ENCODE measurements at regions not wholly inside any gene's neighbourhood (a gene's known extent, or its start where the extent isn't known, plus 50 kb on each side); places are given as distances from the start of the nearest gene placed in this dataset.
"Not testable (repeated sequence)": the region's sequence is repeated elsewhere in the genome, so short reads cannot be mapped to it uniquely, and the experiment has no call there.

- H3K36me3 ChIP-seq (ENCODE audit: control insufficient read depth, insufficient read depth, low read length); DNase-seq (ENCODE audit: extremely low read depth in 1 of 4, low spot score in 3 of 4); H3K9me3 ChIP-seq (replicated peaks; ENCODE audit: control insufficient read depth, insufficient read depth, low read depth, low read length); POLR2A ChIA-PET; in situ Hi-C loops (cut with MboI); H3K9me1 ChIP-seq (ENCODE audit: control insufficient read depth, insufficient read depth, low read length); H3K4me2 ChIP-seq (ENCODE audit: insufficient read depth, low read length); CTCF ChIA-PET (ENCODE audit: low intra/inter-chr PET ratio); intact Hi-C loops (cut with micrococcal nuclease); H3K4me1 ChIP-seq (replicated peaks in 1 of 2; ENCODE audit: control insufficient read depth in 2 of 2, insufficient read depth in 2 of 2, low read length in 2 of 2); H3K9ac ChIP-seq (ENCODE audit: insufficient read depth in 1 of 2, low read depth in 2 of 2, low read length in 2 of 2); ATAC-seq; H3K79me2 ChIP-seq (ENCODE audit: control insufficient read depth, insufficient read depth, low read length); FAIRE-seq; BruUV-seq (replicated peaks); H3K27ac ChIP-seq (ENCODE audit: extremely low read depth, low read depth, low read length); H3K27me3 ChIP-seq (ENCODE audit: control insufficient read depth in 2 of 2, insufficient read depth in 2 of 2, low read length in 2 of 2); H4K20me1 ChIP-seq (replicated peaks; ENCODE audit: control insufficient read depth, insufficient read depth, low read length); H3K4me3 ChIP-seq; H2AFZ ChIP-seq (ENCODE audit: low read depth, low read length): not testable (repeated sequence)
- 2% methylated on average over 6 of the region's 8 CpGs for WGBS (ENCODE audit: insufficient coverage, low coverage, missing lambda C conversion rate)
Measured at GRCh38 chr4:24204708-24205107, 314.9 kb upstream of the PPARGC1A start.

DNA sequence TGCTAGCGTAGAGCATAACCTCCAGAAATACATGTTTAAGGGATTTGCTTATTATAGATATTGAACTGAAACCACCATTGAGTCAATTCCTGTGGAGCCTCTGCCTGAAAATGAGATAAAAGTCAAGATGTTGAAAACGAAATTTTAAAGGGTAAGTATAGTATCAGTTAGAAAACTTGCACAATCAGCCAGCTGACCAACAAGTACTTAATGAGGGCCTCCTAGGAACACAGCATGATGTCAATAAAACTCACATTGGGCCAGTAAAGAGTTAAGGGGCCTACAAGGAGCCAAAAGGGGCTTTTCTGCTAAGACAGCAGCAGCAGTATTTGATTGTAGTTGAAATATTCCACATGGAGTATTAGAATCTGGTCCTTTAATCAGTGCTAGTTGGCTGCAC, 314.1 kb upstream of the PPARGC1A start:
- CTCF ChIA-PET (ENCODE audit: low intra/inter-chr PET ratio) = no interaction called here
- H3K27ac ChIP-seq (ENCODE audit: extremely low read depth, low read depth, low read length) = no peak overlapping the region
- H3K9me1 ChIP-seq (ENCODE audit: control insufficient read depth, insufficient read depth, low read length) = no peaks in the 10 kb centered on the region
- no peaks in the 10 kb centered on the region for H3K4me1 ChIP-seq (replicated peaks in 1 of 2; ENCODE audit: control insufficient read depth in 2 of 2, insufficient read depth in 2 of 2, low read length in 2 of 2)
- H4K20me1 ChIP-seq (replicated peaks; ENCODE audit: control insufficient read depth, insufficient read depth, low read length) = no peaks in the 10 kb centered on the region
- no peak for DNase-seq (ENCODE audit: extremely low read depth in 1 of 4, low spot score in 3 of 4)
- no peak for ATAC-seq
- no peak overlapping the region for H3K9ac ChIP-seq (ENCODE audit: insufficient read depth in 1 of 2, low read depth in 2 of 2, low read length in 2 of 2)
- H3K27me3 ChIP-seq (ENCODE audit: control insufficient read depth in 2 of 2, insufficient read depth in 2 of 2, low read length in 2 of 2) = no peaks in the 10 kb centered on the region
- POLR2A ChIA-PET = no interaction called here
- no peaks in the 10 kb centered on the region for H3K36me3 ChIP-seq (ENCODE audit: control insufficient read depth, insufficient read depth, low read length)
- no peak overlapping the region for H2AFZ ChIP-seq (ENCODE audit: low read depth, low read length)
- FAIRE-seq = no peak
- WGBS (ENCODE audit: insufficient coverage, low coverage, missing lambda C conversion rate) = 0% methylated on average over 2 of the region's 2 CpGs
- no peaks in the 10 kb centered on the region for H3K9me3 ChIP-seq (replicated peaks; ENCODE audit: control insufficient read depth, insufficient read depth, low read depth, low read length)
- intact Hi-C loops (cut with micrococcal nuclease) = no loop called here
- H3K79me2 ChIP-seq (ENCODE audit: control insufficient read depth, insufficient read depth, low read length) = no peaks in the 10 kb centered on the region
- in situ Hi-C loops (cut with MboI) = no loop called here
- no TSS peak for BruUV-seq (replicated peaks)
- no peak overlapping the region for H3K4me3 ChIP-seq
- H3K4me2 ChIP-seq (ENCODE audit: insufficient read depth, low read length) = no peak overlapping the region
- TF ChIP-seq NCOR1 (IDR thresholded peaks at IDR 0.05) (no peak), MAZ (CRISPR knock-in tag; conservative IDR thresholded peaks at IDR 0.05 in 1 of 2, IDR thresholded peaks at IDR 0.05 in 1 of 2) (no peak), CREB1 (IDR thresholded peaks at IDR 0.05) (no peak), CREB1 (CRISPR knock-in tag; IDR thresholded peaks at IDR 0.05) (no peak), ZNF280A (IDR thresholded peaks at IDR 0.05; ENCODE audit: low read depth, partially characterized antibody) (no peak), SMARCA5 (IDR thresholded peaks at IDR 0.05) (no peak), HDAC3 (IDR thresholded peaks at IDR 0.05; ENCODE audit: borderline replicate concordance, partially characterized antibody) (no peak), ZNF695 (CRISPR knock-in tag; IDR thresholded peaks at IDR 0.05) (no peak), NBN (IDR thresholded peaks at IDR 0.05; ENCODE audit: low read depth) (no peak), CBX3 (IDR thresholded peaks at IDR 0.05; ENCODE audit: borderline replicate concordance in 1 of 2, low read length in 2 of 2) (no peak), SRF (CRISPR knock-in tag; IDR thresholded peaks at IDR 0.05) (no peak), DIDO1 (tag; IDR thresholded peaks at IDR 0.05; ENCODE audit: low read depth) (no peak), NFE2L1 (tag; IDR thresholded peaks at IDR 0.05; ENCODE audit: borderline replicate concordance, low read depth) (no peak), TAF9B (IDR thresholded peaks at IDR 0.05; ENCODE audit: partially characterized antibody) (no peak)
